NCI-H524 treated with DMSO at 0.1 percent for 48 hours (cell line): ENCODE measurements at regions not wholly inside any gene's neighbourhood (a gene's known extent, or its start where the extent isn't known, plus 50 kb on each side); places are given as distances from the start of the nearest gene placed in this dataset.
"Not testable (repeated sequence)": the region's sequence is repeated elsewhere in the genome, so short reads cannot be mapped to it uniquely, and the experiment has no call there.

Source experiments
- DNase-seq: peaks from one replicate; lab custom pipeline; 2025; lab: John Stamatoyannopoulos, UW

DNA sequence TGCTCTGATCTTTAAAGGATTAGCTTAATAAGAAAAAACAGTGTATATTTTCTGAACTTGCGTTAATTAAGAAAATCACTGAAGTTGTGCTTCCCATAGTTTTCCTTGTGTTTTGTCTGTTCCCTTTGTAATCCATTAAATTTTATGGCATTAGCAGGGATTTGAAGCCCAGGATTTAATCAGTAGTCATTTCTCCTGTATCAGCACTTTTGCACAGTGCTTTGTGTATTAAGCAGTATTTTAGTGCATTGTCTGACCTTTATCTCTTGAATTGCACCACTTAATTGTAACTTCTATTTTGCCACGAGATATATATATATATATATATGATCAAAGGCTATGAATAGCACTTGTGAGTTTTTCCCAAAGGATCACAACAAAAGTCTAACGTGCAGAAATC is 133.7 kb downstream of the S1PR1 start:
- DNase-seq: no peak

DNA sequence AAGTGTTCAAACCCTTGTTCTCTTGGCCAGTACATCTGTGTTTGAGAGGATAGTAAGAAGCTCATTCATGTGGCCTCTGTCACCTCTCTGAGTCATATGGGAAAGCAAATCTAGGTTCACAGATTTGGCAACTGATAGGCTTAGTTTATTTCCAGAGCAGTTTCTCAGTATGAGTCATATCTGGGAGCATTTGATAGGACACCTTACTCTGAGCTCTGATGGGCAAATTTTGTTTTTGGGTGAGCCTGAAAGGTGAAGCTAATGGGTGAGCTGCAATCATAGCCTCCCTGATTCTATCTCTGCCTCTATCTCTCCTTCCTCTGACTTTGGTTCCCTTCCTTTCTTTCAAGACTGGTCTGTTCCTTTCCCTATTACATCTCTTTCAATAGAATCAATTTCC is 134.4 kb downstream of the S1PR1 start:
- DNase-seq: no peak

DNA sequence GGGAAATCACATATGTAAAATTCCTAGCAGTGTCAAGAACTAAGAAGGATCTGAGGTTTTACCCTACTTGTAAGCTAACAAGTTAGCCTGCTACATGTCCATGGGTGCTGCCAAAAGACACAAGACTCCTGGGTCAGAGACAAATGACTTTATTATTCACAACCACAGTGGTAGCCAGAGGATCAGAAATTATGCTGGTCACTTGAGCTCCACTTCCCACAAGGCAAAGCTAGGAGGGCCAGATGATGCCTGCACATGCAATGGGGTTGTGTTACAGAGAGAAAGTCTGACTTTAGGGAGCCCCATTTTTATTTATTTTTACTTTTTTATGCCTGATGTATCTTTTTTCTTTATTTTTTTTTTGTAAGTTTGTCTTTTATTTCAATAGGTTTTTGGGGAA is 136.8 kb downstream of the S1PR1 start:
- DNase-seq: no peak

DNA sequence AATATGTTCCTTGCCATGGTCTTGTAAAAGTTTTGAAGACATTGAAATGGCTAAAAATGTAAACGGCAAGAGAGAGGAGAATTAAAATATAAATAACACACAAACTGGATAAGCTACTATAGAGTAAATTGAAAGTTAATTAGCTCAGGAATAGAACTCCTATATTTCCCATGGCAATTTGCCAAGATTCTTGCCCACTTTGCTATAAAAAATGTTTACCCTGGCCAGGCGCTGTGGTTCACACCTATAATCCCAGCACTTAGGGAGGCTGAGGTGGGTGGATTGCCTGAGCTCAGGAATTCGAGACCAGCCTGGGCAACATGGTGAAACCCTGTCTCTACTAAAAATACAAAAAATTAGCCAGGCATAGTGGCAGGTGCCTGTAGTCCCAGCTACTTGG is 138.6 kb downstream of the S1PR1 start:
- DNase-seq: not testable (repeated sequence)

DNA sequence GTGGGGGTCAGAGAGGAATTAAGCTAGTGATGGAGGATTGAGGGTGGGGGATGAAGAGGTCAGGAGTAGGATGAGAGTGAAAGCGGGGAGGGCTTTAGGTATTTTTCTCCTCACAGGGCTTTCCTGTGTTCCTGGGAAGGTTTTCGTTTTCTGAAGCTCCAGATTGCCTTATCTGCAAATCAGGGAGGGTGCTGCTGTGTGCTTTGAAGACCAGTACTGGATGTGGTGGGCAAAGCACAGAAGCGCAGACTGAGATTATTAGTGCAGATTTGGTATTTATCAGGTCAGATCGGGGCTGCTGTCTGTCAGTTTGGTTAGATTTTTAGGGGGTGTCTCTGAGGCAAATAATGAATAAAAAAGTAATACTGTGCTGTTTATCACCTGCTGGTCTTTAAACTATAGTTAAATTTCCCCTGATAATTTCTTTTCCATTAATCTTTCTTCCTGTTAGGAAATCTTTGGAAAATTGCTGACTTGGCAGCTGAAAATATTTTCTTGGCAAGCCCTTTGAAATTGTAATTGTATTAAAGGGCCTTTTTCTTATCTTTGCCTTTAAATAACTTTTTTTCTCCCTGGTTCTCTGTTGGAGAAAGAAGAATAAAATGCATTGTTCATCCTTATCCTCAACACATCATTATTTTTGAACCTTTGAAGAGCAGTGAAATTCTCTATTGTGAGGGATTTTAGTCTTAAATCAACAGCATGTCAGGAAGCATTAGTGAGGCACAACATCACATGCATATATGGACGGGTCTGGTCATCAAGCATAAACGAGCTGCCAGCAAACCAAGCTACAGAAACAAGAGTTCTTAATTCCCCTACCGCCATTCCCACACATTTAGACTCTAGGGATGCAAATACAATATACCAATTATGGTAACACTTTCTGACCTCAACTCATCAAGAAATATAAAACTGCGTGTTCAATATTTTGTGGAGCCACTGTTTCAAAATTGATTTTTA is 139.6 kb downstream of the S1PR1 start:
- no peak for DNase-seq

DNA sequence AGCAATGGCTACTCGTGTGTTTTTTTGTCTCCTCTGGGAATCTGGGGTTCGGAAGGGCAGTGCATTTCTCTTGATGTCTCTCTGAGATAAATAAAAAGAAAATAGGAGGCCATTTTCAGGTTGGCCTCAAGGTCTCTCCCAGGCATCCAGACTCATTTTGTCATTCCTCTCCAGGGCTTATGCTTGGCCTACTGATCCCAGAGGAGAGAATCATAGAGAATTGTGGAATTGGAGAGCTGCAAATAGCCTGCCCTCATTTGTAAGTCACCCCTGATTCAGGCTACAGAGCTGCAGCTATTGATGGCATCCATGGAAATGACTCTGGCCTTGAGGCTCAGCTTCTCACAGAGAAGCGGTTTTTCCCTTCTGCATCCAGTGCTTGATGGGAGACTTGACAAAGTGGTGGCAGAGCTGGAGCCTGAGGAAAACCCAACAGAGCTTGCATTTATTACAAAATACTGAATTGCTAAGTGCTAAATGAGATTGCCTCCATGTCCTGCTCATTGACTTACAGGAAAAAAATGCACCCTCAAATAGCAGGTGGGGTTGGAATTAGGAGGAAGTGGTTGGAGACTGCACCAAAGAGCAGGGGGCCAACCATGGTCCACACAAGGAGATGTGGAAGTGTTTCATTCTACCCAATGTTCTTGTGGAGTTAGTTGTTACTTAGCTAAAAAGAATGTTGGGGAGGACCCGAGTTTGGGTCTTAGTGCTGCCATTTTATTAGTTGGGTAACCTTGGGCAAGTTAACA is 140.4 kb downstream of the S1PR1 start:
- no peak for DNase-seq

DNA sequence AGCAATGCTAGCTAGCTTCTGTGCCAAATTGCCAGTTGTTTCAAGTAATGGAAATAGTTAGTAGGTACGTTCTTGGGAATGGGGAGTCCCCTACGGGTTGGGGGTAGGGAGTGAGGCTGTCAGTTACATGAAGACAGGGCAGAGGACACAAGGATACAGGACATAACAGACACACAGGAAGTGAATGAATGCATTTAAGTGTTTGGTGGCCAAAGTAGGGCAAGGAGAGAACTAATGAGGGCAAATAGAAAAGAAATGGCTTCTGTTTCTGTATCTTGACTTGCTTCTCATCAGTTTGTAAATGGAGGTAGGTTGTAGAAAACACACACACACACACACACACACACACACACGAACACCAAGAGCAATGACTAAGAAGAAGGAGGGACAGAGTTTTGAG is 142.2 kb downstream of the S1PR1 start:
- DNase-seq: no peak

DNA sequence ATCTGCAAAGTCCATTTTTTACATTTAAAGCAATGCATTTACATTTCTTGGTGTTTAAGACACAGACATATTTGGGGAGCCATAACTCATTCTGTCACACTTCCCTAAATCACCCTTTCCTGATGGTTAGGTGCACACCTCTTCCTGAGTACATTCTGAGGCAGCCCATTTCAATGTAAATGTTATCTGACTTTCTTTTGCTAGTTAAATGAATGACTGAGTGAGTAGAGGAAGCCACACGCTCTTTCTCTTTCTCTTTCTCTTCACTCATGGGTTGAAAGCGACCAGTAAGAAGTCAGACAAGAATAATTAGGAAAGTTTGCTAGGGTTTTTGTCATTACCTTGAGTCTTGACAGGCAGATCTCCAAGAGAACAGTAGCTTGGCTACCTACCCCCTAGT is 143.1 kb downstream of the S1PR1 start:
- no peak for DNase-seq

DNA sequence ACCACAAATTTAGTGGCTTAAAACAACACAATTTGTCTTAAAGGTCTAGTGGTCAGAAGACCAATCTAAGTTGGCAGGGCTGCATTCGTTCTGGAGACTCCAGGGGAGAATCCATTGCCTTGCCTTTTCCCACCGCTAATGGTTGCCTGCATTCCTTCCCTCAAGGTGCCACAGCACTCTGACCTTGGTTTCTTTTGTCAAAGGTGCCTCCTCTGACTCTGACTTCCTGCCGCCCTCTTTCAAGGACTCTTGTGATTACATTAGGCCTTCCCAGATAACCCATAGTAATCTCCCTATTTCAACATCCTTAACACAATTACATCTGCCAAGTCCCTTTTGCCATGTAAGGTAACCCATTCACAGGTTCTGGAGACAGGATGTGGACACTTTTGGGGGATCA is 145.3 kb downstream of the S1PR1 start:
- DNase-seq: no peak

DNA sequence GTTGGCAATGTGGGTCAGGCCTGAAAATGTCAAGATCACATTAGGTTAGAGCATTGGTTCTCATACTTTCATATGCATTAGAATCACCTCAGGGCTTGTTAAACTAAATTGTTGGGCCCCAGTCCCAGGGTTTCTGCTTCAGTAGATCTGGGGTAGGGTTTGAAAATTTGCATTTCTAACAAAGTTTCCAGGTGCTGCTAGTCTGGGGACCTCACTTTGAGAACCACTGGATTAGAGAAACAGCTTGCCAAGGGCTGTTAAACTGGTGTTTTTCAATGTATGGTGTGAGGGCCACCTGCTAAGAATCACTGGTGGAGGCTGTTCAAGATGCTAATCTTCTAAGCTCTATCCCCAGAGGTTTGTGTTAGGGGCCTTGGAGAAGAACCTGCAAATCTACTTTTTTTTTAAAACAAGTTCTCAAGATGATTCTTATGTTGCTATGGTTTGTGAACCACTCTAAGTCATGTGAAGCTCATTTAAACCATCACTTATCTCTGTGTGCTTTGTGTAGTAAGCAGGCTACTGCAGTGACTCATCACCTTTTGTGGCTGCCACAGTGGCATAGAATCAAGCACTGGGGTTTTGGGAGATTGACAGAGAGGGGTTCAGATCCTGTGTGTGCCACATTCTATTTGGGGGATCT is 152.2 kb downstream of the S1PR1 start:
- no peak for DNase-seq

DNA sequence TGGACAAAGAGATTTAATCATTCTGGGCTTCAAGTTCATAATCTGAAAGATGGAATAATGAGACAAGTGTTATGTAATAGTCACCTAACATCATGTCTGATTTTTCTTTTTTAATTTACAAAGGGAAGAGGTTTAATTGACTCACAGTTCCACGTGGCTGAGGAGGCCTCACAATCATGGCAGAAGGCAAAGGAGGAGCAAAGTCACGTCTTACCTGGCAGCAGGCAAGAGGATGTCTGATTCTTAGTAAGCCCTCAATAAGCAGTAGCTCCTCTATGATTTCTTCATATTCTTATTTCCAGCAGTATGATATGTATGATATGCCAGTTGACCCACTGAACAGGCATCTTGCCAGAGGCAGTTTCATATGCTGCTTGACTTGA is 152.7 kb downstream of the S1PR1 start:
- no peak for DNase-seq

DNA sequence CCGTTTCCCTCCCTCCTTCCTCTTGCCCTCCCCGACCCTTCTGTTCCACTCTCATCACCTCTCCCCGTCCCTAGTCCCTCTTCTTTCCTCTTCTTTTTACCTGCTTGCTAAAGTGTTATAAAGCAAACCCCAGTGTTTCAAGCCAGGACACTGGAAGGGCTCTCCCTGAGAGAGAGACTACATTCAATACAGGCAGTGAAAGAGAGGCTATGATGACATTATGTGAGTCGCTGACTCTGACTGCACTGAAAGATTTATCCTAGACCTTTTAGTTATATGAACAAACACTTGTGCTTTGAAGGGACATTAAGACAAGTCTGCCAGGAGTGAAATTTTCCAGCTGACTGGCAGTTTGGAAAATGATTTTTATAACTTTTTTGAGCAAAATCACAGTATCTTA is 155.7 kb downstream of the S1PR1 start:
- no peak for DNase-seq

DNA sequence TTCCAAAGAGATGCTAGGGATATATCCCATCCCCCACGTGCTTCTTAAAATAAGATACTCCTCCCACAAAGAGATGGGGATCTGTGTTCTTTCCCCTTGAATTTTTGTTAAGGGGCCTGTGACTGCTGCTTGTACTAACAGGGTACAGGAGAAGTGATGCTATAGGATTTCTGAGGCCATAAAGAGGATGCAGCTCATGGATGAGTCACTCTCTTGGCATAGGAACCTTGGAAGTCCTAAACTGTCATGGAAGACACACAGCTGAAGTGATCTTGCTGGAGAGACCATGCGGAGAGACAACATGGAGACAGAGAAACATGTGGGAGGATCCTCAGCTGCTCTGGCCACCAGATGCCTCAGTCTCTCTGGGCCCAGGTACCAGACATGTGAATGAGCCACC is 157.2 kb downstream of the S1PR1 start:
- no peak for DNase-seq

DNA sequence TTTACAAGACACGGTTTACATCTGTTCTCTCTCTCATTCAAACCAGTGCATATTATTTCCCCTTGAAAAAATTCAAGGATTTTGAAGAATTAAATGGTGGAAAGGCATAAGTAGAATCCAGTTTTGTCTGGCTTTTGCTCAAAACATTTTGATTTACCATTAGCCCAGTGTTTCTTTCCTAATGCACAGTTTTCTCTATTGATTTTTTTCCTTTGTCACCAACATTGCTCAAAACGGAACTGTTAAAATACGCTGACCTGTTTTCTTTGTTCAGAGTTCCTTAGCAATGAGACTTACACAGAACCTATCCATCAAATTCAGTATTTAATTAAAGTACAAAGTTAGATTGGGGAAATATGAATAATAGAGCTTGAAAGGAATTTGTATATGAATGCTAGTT is 162.4 kb downstream of the S1PR1 start:
- DNase-seq: no peak

DNA sequence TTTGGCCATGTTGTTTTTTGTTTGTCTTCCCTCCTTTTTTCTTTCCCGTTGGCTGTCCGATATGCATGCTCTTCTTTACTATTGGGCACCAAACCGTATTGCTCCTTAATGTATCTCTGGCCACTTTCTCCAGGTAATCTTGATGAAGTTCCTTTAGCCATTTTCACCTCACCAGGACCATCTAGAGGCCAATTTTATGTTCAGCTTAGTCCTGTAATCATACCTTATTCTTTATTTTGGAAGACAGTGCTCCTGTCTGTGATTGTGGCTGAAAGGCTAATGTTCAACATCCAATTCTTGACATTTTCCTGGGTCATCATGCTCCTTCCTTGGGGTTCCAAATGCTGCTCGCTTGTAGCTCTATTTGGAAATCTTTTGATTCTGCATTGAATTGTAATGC is 169.5 kb downstream of the S1PR1 start:
- no peak for DNase-seq

DNA sequence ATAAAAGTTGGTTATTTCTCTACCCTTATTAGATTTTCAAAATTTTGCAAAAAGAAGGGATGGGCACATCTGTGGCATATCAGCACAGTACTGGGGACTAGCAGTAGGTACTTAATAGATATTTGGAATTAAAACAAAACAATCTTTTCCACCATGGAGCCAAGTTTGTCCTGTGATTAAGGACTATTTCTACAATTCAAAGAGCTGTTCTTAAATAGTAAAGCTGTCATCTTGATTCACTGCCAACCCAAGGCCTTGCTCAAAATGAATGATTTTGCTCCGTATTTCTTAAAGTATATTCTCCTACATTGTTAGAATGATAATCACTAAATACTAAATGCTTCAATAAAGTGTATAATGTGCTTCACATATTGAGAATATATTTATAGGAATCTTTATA is 169.9 kb downstream of the S1PR1 start:
- no peak for DNase-seq

DNA sequence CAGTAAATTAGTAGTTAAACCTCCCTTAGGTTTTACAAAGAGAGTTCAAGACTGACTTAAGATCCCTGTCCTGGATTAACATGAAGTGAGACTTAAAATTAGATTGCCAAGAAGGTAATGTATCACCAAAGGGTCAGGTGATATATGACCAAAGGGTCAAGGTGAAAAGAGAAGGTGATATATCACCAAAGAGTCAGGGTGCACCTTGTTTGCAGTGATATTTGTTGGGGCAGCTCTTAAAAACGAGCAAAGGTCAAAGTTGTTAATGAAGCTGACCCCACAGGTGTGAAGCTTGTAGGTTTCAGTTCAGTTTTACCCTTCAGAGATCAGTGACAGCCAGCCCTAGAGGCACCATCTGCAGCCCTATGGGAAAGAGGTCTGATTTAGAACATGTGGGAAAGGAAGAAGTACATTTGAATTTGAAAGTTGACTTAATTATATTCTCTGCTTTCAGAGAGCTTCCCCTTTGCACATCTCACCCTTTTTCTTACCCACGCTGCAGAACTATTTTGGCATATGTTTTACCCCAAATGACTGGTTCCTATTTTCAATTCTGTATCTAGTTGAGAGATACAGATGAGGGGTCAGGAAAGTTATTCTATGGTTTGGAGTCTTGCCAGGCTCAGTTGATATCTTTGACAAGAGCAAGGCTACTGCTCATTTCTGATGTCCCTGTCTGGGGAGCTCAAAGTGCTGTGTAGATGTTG is 170.8 kb downstream of the S1PR1 start:
- DNase-seq: no peak

DNA sequence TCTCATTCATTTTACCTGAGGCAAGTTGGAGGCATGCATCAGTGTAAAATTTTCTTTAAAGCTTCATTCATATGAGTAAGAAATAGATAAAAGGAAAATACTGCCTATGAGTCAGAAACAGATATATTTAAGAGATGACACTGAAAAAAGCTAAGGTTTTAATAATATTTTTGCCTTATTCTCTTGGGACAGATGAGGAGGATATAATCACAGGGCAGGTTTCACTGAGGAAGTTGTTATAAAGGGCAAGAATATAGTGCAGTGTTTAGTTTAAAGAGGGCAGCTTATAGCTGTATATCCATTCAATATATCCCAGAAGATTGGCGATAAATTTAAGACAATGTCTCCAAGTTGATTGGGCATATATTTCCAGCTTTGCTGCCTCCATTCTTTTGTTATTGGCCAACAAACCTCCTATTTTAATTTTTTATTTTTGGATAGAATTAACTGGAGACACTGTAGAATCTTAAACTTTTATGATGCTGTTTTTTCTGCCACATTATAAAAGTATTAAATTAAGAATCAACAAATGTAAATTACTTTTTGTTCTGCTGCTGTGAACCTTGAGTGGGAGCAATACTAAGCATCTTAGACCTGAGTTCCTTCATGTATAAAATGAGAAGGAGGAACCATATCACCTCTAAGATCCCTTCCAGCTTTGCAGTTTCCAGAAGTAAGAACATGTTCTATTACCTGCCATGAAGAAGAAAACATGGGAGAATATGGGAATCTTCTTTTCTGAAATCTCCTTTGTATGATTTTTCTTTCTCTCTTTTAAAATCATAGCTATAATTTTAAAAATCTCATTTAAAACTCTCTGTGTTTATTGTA is 171.6 kb downstream of the S1PR1 start:
- DNase-seq: no peak

DNA sequence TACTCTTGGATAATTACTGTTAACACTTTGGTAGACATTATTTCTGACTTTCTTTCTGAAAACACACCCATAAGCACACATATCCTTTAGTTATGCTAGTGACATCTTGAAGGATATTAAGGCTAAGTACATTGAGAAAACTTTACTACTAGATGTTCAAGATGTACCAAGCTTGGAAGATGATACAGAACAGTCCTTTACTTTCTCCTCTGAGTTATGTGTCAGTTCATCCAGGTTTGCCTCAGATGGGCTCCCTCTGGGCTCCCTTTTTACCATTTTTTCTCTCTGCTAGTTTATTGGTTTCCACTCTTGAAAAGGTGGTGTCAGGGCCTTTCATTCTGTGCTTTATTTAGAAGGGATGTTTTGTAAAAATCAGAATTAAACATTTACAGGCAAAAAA is 172.3 kb downstream of the S1PR1 start:
- no peak for DNase-seq

DNA sequence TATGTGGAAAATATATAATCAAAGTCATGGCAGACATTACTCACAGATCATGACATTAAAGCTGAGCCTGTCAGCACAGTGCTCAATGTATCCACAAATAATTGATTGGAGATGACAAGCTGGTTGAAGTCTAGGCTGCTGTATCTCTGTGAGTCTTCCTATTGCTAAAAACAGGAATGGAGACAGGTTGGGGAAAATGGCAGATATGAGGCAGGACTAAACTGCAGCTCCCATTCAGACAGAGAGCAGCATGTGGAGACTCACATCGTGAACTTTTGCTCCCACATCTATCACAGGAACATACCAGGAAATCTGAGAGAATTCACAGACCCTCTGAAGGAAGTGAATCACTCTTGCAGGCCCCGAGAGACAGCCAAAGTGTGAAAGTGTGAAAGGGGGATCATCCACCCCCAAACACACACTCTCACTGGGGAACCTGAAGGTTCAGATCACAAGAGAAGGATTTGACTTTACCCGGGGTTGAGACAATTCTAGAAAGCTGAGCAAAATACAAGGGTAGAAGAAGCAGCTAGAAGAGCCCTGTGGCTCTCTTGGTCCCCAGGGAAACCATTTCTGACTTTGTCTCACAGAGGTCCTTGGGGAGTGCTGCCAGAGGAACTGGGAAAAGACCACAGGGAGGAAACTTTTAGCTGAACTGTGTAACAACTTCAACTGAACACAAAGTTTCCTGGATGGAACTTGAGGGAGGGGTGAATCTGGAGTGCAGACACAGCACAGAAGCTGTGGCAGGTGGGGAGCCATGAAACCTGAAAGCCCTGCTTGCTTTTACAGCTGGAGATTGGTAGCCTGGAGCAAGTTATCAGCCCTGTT is 173.4 kb downstream of the S1PR1 start:
- no peak for DNase-seq
